ENCODE measurements at regions not wholly inside any gene's neighbourhood (a gene's known extent, or its start where the extent isn't known, plus 50 kb on each side); places are given as distances from the start of the nearest gene placed in this dataset.

GRCh38 chr13:76339649-76340048, 546.6 kb downstream of the KCTD12 start:
- H3K27ac Mint-ChIP-seq (ENCODE audit: low read depth), result no peak overlapping the region
- no peaks in the 10 kb centered on the region for H3K36me3 Mint-ChIP-seq (ENCODE audit: insufficient read depth)
- DNase-seq (ENCODE audit: low spot score in 2 of 2) (no peak), ATAC-seq (replicated peaks; ENCODE audit: extremely low read depth, poor library complexity, severe bottlenecking) (no peak)
- no peaks in the 10 kb centered on the region for H3K4me1 Mint-ChIP-seq
- H3K9me3 Mint-ChIP-seq, result peaks cover 6% of the 10 kb centered on the region
- H3K4me3 Mint-ChIP-seq, result no peak overlapping the region
- H3K27me3 Mint-ChIP-seq, result no peaks in the 10 kb centered on the region

GRCh38 chr13:76338003-76338402, 548.2 kb downstream of the KCTD12 start:
- ATAC-seq (replicated peaks; ENCODE audit: extremely low read depth, poor library complexity, severe bottlenecking), result no peak
- Mint-ChIP-seq H3K27ac (ENCODE audit: low read depth) (no peak overlapping the region), H3K9me3 (no peaks in the 10 kb centered on the region), H3K36me3 (ENCODE audit: insufficient read depth) (no peaks in the 10 kb centered on the region), H3K4me1 (no peaks in the 10 kb centered on the region), H3K27me3 (no peaks in the 10 kb centered on the region), H3K4me3 (no peak overlapping the region)
- no peak for DNase-seq (ENCODE audit: low spot score in 2 of 2)

GRCh38 chr13:76336889-76337844, 549.0 kb downstream of the KCTD12 start:
- Mint-ChIP-seq H3K36me3 (ENCODE audit: insufficient read depth) (peaks cover 2% of the 10 kb centered on the region), H3K9me3 (no peaks in the 10 kb centered on the region), H3K4me1 (no peaks in the 10 kb centered on the region), H3K27me3 (no peaks in the 10 kb centered on the region), H3K4me3 (no peak overlapping the region), H3K27ac (ENCODE audit: low read depth) (no peak overlapping the region)
- ATAC-seq (replicated peaks; ENCODE audit: extremely low read depth, poor library complexity, severe bottlenecking) (no peak), DNase-seq (ENCODE audit: low spot score in 2 of 2) (no peak)

GRCh38 chr13:76335463-76335862, 550.7 kb downstream of the KCTD12 start:
- Mint-ChIP-seq H3K4me3 (no peak overlapping the region), H3K9me3 (no peaks in the 10 kb centered on the region), H3K27ac (ENCODE audit: low read depth) (no peak overlapping the region), H3K27me3 (no peaks in the 10 kb centered on the region), H3K36me3 (ENCODE audit: insufficient read depth) (peaks cover 2% of the 10 kb centered on the region), H3K4me1 (no peaks in the 10 kb centered on the region)
- ATAC-seq (replicated peaks; ENCODE audit: extremely low read depth, poor library complexity, severe bottlenecking) (no peak), DNase-seq (ENCODE audit: low spot score in 2 of 2) (no peak)

- H3K36me3 Mint-ChIP-seq (ENCODE audit: insufficient read depth), result peaks cover 2% of the 10 kb centered on the region
- ATAC-seq (replicated peaks; ENCODE audit: extremely low read depth, poor library complexity, severe bottlenecking) (no peak), DNase-seq (ENCODE audit: low spot score in 2 of 2) (no peak)
- no peaks in the 10 kb centered on the region for H3K4me1 Mint-ChIP-seq
- H3K27ac Mint-ChIP-seq (ENCODE audit: low read depth), result no peak overlapping the region
- H3K27me3 Mint-ChIP-seq, result no peaks in the 10 kb centered on the region
- no peak overlapping the region for H3K4me3 Mint-ChIP-seq
- H3K9me3 Mint-ChIP-seq, result peaks cover 4% of the 10 kb centered on the region
These were observed 554.1 kb downstream of the KCTD12 start for GRCh38 chr13:76331943-76332712.

GRCh38 chr13:76330761-76331160, 555.4 kb downstream of the KCTD12 start:
- ATAC-seq (replicated peaks; ENCODE audit: extremely low read depth, poor library complexity, severe bottlenecking) (no peak), DNase-seq (ENCODE audit: low spot score in 2 of 2) (no peak)
- H3K4me3 Mint-ChIP-seq, result no peak overlapping the region

GRCh38 chr13:76329866-76330580, 556.2 kb downstream of the KCTD12 start:
- no peaks in the 10 kb centered on the region for H3K27me3 Mint-ChIP-seq
- no peaks in the 10 kb centered on the region for H3K4me1 Mint-ChIP-seq
- H3K9me3 Mint-ChIP-seq, result peaks cover 4% of the 10 kb centered on the region
- DNase-seq (ENCODE audit: low spot score in 2 of 2), result no peak
- H3K36me3 Mint-ChIP-seq (ENCODE audit: insufficient read depth), result peaks cover 2% of the 10 kb centered on the region
- H3K27ac Mint-ChIP-seq (ENCODE audit: low read depth), result no peak overlapping the region
- ATAC-seq (replicated peaks; ENCODE audit: extremely low read depth, poor library complexity, severe bottlenecking), result no peak
- no peak overlapping the region for H3K4me3 Mint-ChIP-seq

More at GRCh38 chr13:76330761-76331160, 555.4 kb downstream of the KCTD12 start:
- Mint-ChIP-seq H3K27me3 (no peaks in the 10 kb centered on the region), H3K36me3 (ENCODE audit: insufficient read depth) (peaks cover 2% of the 10 kb centered on the region), H3K27ac (ENCODE audit: low read depth) (no peak overlapping the region), H3K9me3 (peaks cover 4% of the 10 kb centered on the region), H3K4me1 (no peaks in the 10 kb centered on the region)

GRCh38 chr13:76329004-76329403, 557.2 kb downstream of the KCTD12 start:
- Mint-ChIP-seq H3K27ac (ENCODE audit: low read depth) (no peak overlapping the region), H3K36me3 (ENCODE audit: insufficient read depth) (peaks cover 2% of the 10 kb centered on the region), H3K27me3 (no peaks in the 10 kb centered on the region), H3K4me1 (no peaks in the 10 kb centered on the region), H3K9me3 (peaks cover 4% of the 10 kb centered on the region), H3K4me3 (no peak overlapping the region)
- DNase-seq (ENCODE audit: low spot score in 2 of 2) (no peak), ATAC-seq (replicated peaks; ENCODE audit: extremely low read depth, poor library complexity, severe bottlenecking) (no peak)

GRCh38 chr13:76326343-76326742, 559.9 kb downstream of the KCTD12 start:
- Mint-ChIP-seq H3K9me3 (peaks cover 4% of the 10 kb centered on the region), H3K36me3 (ENCODE audit: insufficient read depth) (no peaks in the 10 kb centered on the region), H3K27ac (ENCODE audit: low read depth) (no peak overlapping the region), H3K27me3 (no peaks in the 10 kb centered on the region), H3K4me3 (no peak overlapping the region), H3K4me1 (no peaks in the 10 kb centered on the region)
- DNase-seq (ENCODE audit: low spot score in 2 of 2) (no peak), ATAC-seq (replicated peaks; ENCODE audit: extremely low read depth, poor library complexity, severe bottlenecking) (no peak)

GRCh38 chr13:76319921-76320320, 566.3 kb downstream of the KCTD12 start:
- DNase-seq (ENCODE audit: low spot score in 2 of 2) (no peak), ATAC-seq (replicated peaks; ENCODE audit: extremely low read depth, poor library complexity, severe bottlenecking) (no peak)
- Mint-ChIP-seq H3K27me3 (no peaks in the 10 kb centered on the region), H3K4me1 (no peaks in the 10 kb centered on the region), H3K4me3 (no peak overlapping the region), H3K36me3 (ENCODE audit: insufficient read depth) (no peaks in the 10 kb centered on the region), H3K27ac (ENCODE audit: low read depth) (no peak overlapping the region), H3K9me3 (peaks cover 6% of the 10 kb centered on the region)

GRCh38 chr13:76316998-76317527, 569.1 kb downstream of the KCTD12 start:
- no peaks in the 10 kb centered on the region for H3K36me3 Mint-ChIP-seq (ENCODE audit: insufficient read depth)
- H3K9me3 Mint-ChIP-seq, result peaks cover 6% of the 10 kb centered on the region
- ATAC-seq (replicated peaks; ENCODE audit: extremely low read depth, poor library complexity, severe bottlenecking), result no peak
- no peaks in the 10 kb centered on the region for H3K4me1 Mint-ChIP-seq
- no peak overlapping the region for H3K4me3 Mint-ChIP-seq
- H3K27ac Mint-ChIP-seq (ENCODE audit: low read depth), result no peak overlapping the region
- no peak for DNase-seq (ENCODE audit: low spot score in 2 of 2)
- no peaks in the 10 kb centered on the region for H3K27me3 Mint-ChIP-seq

GRCh38 chr13:76314495-76314894, 571.7 kb downstream of the KCTD12 start:
- Mint-ChIP-seq H3K9me3 (peaks cover 6% of the 10 kb centered on the region), H3K36me3 (ENCODE audit: insufficient read depth) (no peaks in the 10 kb centered on the region), H3K27me3 (no peaks in the 10 kb centered on the region), H3K4me3 (no peak overlapping the region), H3K4me1 (no peaks in the 10 kb centered on the region), H3K27ac (ENCODE audit: low read depth) (no peak overlapping the region)
- ATAC-seq (replicated peaks; ENCODE audit: extremely low read depth, poor library complexity, severe bottlenecking) (no peak), DNase-seq (ENCODE audit: low spot score in 2 of 2) (no peak)

Measured in central memory CD8-positive, alpha-beta T cell (primary cell).